ENCODE measurements at regions not wholly inside any gene's neighbourhood (a gene's known extent, or its start where the extent isn't known, plus 50 kb on each side); places are given as distances from the start of the nearest gene placed in this dataset.

- DNase-seq (ENCODE audit: low spot score) = no peak
These were observed 2005.7 kb downstream of the MRPL39 start for GRCh38 chr21:23601549-23601948.

- DNase-seq (ENCODE audit: low spot score) = no peak
These were observed 2013.7 kb downstream of the MRPL39 start for GRCh38 chr21:23593582-23593981.

GRCh38 chr21:23585419-23585818, 2021.9 kb downstream of the MRPL39 start:
- no peak for DNase-seq (ENCODE audit: low spot score)

- DNase-seq (ENCODE audit: low spot score) = no peak
These were observed 2027.7 kb downstream of the MRPL39 start for GRCh38 chr21:23579573-23579972.

- peak; percentile 4 for DNase-seq (ENCODE audit: low spot score)
These were observed 2029.3 kb downstream of the MRPL39 start for GRCh38 chr21:23578027-23578426.

GRCh38 chr21:23574932-23575331, 2032.3 kb downstream of the MRPL39 start:
- DNase-seq (ENCODE audit: low spot score) = no peak

GRCh38 chr21:23548924-23549323, 2058.4 kb downstream of the MRPL39 start:
- peak; percentile 4 for DNase-seq (ENCODE audit: low spot score)

GRCh38 chr21:23543333-23543732, 2063.9 kb downstream of the MRPL39 start:
- DNase-seq (ENCODE audit: low spot score) = no peak

- no peak for DNase-seq (ENCODE audit: low spot score)
These were observed 2065.2 kb downstream of the MRPL39 start for GRCh38 chr21:23542097-23542496.

GRCh38 chr21:23541571-23541970, 2065.7 kb downstream of the MRPL39 start:
- DNase-seq (ENCODE audit: low spot score) = no peak

GRCh38 chr21:23534850-23535249, 2072.4 kb downstream of the MRPL39 start:
- DNase-seq (ENCODE audit: low spot score) = no peak

- no peak for DNase-seq (ENCODE audit: low spot score)
These were observed 2075.8 kb downstream of the MRPL39 start for GRCh38 chr21:23531444-23531843.

- DNase-seq (ENCODE audit: low spot score) = no peak
These were observed 2082.6 kb downstream of the MRPL39 start for GRCh38 chr21:23524685-23525084.

GRCh38 chr21:23522751-23523150, 2084.5 kb downstream of the MRPL39 start:
- no peak for DNase-seq (ENCODE audit: low spot score)

GRCh38 chr21:23507501-23507900, 2099.8 kb downstream of the MRPL39 start:
- DNase-seq (ENCODE audit: low spot score) = no peak

GRCh38 chr21:23496729-23497128, 2110.6 kb downstream of the MRPL39 start:
- no peak for DNase-seq (ENCODE audit: low spot score)

GRCh38 chr21:23488245-23488644, 2119.0 kb downstream of the MRPL39 start:
- DNase-seq (ENCODE audit: low spot score) = no peak

- no peak for DNase-seq (ENCODE audit: low spot score)
These were observed 2126.6 kb downstream of the MRPL39 start for GRCh38 chr21:23480591-23481270.

- DNase-seq (ENCODE audit: low spot score) = no peak
These were observed 2128.9 kb downstream of the MRPL39 start for GRCh38 chr21:23478381-23478780.

GRCh38 chr21:23475281-23476219, 2131.7 kb downstream of the MRPL39 start:
- no peak for DNase-seq (ENCODE audit: low spot score)

GRCh38 chr21:23471877-23472276, 2135.4 kb downstream of the MRPL39 start:
- DNase-seq (ENCODE audit: low spot score) = no peak

GRCh38 chr21:23463365-23463764, 2143.9 kb downstream of the MRPL39 start:
- no peak for DNase-seq (ENCODE audit: low spot score)

GRCh38 chr21:23455676-23456075, 2151.6 kb downstream of the MRPL39 start:
- no peak for DNase-seq (ENCODE audit: low spot score)

Data from NAMALWA (cell line).